Astrocyte of the cerebellum (primary cell): ENCODE measurements at regions not wholly inside any gene's neighbourhood (a gene's known extent, or its start where the extent isn't known, plus 50 kb on each side); places are given as distances from the start of the nearest gene placed in this dataset.

ENCODE experiments used
- DNase-seq: peaks from one replicate; pipeline ENCODE4 v3.0.0-alpha.2; 2011; ENCODE audit warnings: low read depth
- H3K4me3 ChIP-seq: 2 replicates; pipeline ENCODE4 v1.5.1; 2011; ENCODE audit warnings: mild to moderate bottlenecking, low read depth, low read length, moderate library complexity
- CTCF ChIP-seq: IDR thresholded peaks from 2 replicates; pipeline ENCODE4 v1.5.1; 2012; ENCODE audit warnings: low read length, low read depth, moderate library complexity, mild to moderate bottlenecking; ENCODE audit errors: missing control alignments
- in situ Hi-C: cut with HindIII; loops from 2 replicates; pipeline ENCODE4 v1.10.0; 2017; ENCODE audit warnings: low sequenced_read_pairs

- no peak for TF ChIP-seq CTCF
- in situ Hi-C loops = no loop called here
- no peak for DNase-seq
- no peak overlapping the region for H3K4me3 ChIP-seq
Measured at GRCh38 chr10:30219971-30220751, 128.9 kb downstream of the MTPAP start.

- H3K4me3 ChIP-seq = no peak overlapping the region
- DNase-seq = no peak
- TF ChIP-seq CTCF = no peak
- in situ Hi-C loops = no loop called here
Measured at GRCh38 chr10:30216821-30217220, 132.3 kb downstream of the MTPAP start.

- in situ Hi-C loops = no loop called here
Measured at GRCh38 chr10:30215623-30216022, 133.5 kb downstream of the MTPAP start.

GRCh38 chr10:30215141-30215540 is 133.9 kb downstream of the MTPAP start:
- no peak for TF ChIP-seq CTCF
- no peak overlapping the region for H3K4me3 ChIP-seq
- in situ Hi-C loops = no loop called here
- DNase-seq = no peak

More at GRCh38 chr10:30215623-30216022, 133.5 kb downstream of the MTPAP start:
- no peak overlapping the region for H3K4me3 ChIP-seq
- TF ChIP-seq CTCF = no peak
- no peak for DNase-seq

- TF ChIP-seq CTCF = no peak
- in situ Hi-C loops = no loop called here
- no peak overlapping the region for H3K4me3 ChIP-seq
- DNase-seq = no peak
Measured at GRCh38 chr10:30210296-30210695, 138.8 kb downstream of the MTPAP start.

- no peak for TF ChIP-seq CTCF
- in situ Hi-C loops = no loop called here
- no peak for DNase-seq
- no peak overlapping the region for H3K4me3 ChIP-seq
Measured at GRCh38 chr10:30208330-30208729, 140.7 kb downstream of the MTPAP start.
